SK-N-SH (cell line): ENCODE measurements at regions not wholly inside any gene's neighbourhood (a gene's known extent, or its start where the extent isn't known, plus 50 kb on each side); places are given as distances from the start of the nearest gene placed in this dataset.

Experiments
- CTCF ChIA-PET: fragments of 300-600, 350-600 bp; formaldehyde crosslinking; extraction: SDS; loops from one replicate; lab custom pipeline; 2021; lab: Yijun Ruan, JAX
- POLR2A ChIA-PET: fragments of 350-600 bp; sonication (Branson Sonifier 250); formaldehyde crosslinking; extraction: SDS; loops from one replicate; lab custom pipeline; 2020; ENCODE audit warnings: antibody characterized with exemption, inconsistent platforms; lab: Yijun Ruan, JAX
- DNase-seq: peaks from one replicate; pipeline ENCODE4 v3.0.0; 2012
- H2AFZ ChIP-seq: fragments of 200-600 bp; sonication (generic); 2 replicates; pipeline ENCODE4 v1.8.1; 2016; ENCODE audit warnings: antibody characterized with exemption, mild to moderate bottlenecking, low read depth
- H3F3A ChIP-seq: fragments of 200-600 bp; sonication (generic); replicated peaks from 2 replicates; pipeline ENCODE3; 2016; ENCODE audit warnings: antibody characterized with exemption, mild to moderate bottlenecking; ENCODE audit not compliant: insufficient read depth
- H3K27ac ChIP-seq, 2 experiments: fragments of 200-500 bp in 1 of 2; fragments of 200-600 bp in 1 of 2; sonication (Bioruptor generic) in 1 of 2; sonication (generic), shearing (Covaris generic) in 1 of 2; 2 replicates each; pipeline versions ENCODE4 v1.5.1 to v1.6.1; 2014 to 2016; ENCODE audit warnings: low read depth in 2 of 2, inconsistent platforms in 1 of 2, low read length in 1 of 2, mild to moderate bottlenecking in 1 of 2, mixed read lengths in 1 of 2
- H3K27me3 ChIP-seq: fragments of 200-600 bp; sonication (generic), shearing (Covaris generic); 2 replicates; pipeline ENCODE4 v1.6.1; 2016; ENCODE audit warnings: mixed run types; ENCODE audit not compliant: insufficient read depth
- H3K36me3 ChIP-seq, 2 experiments: fragments of 200-500 bp in 1 of 2; fragments of 200-600 bp in 1 of 2; sonication (Bioruptor generic) in 1 of 2; sonication (generic) in 1 of 2; replicated peaks in 1 of 2; 2 replicates each; pipeline versions ENCODE3 to v1.5.1; 2014 to 2016; ENCODE audit warnings: low read length in 1 of 2, mild to moderate bottlenecking in 1 of 2; ENCODE audit not compliant: insufficient read depth in 2 of 2, control insufficient read depth in 1 of 2
- H3K4me1 ChIP-seq, 2 experiments: fragments of 200-500 bp in 1 of 2; fragments of 200-600 bp in 1 of 2; sonication (Bioruptor generic) in 1 of 2; sonication (generic), shearing (Covaris generic) in 1 of 2; 2 replicates each; pipeline versions ENCODE4 v1.5.1 to v1.6.1; 2014 to 2016; ENCODE audit warnings: low read depth in 1 of 2, low read length in 1 of 2, mixed run types in 1 of 2; ENCODE audit not compliant: insufficient read depth in 2 of 2, control insufficient read depth in 1 of 2
- H3K4me2 ChIP-seq: fragments of 200-600 bp; sonication (generic), shearing (Covaris generic); 2 replicates; pipeline ENCODE4 v1.6.1; 2017; ENCODE audit warnings: mixed run types
- H3K4me3 ChIP-seq, 2 experiments: fragments of 200-500 bp in 1 of 2; fragments of 200-600 bp in 1 of 2; sonication (Bioruptor generic) in 1 of 2; sonication (generic), shearing (Covaris generic) in 1 of 2; 2 replicates each; pipeline versions ENCODE4 v1.5.1 to v1.8.1; 2014 to 2016; ENCODE audit warnings: low read depth in 2 of 2, inconsistent platforms in 1 of 2, low read length in 1 of 2, mild to moderate bottlenecking in 1 of 2, mixed read lengths in 1 of 2, moderate library complexity in 1 of 2
- H3K79me2 ChIP-seq: fragments of 200-600 bp; sonication (generic); 2 replicates; pipeline ENCODE4 v1.8.1; 2017; ENCODE audit warnings: mild to moderate bottlenecking; ENCODE audit not compliant: insufficient read depth
- H3K9ac ChIP-seq: fragments of 200-600 bp; sonication (generic); 2 replicates; pipeline ENCODE4 v1.6.1; 2017; ENCODE audit warnings: mixed run types
- H3K9me2 ChIP-seq: fragments of 200-600 bp; sonication (generic); 2 replicates; pipeline ENCODE4 v1.6.1; 2017; ENCODE audit warnings: mixed run types
- H3K9me3 ChIP-seq: fragments of 200-600 bp; sonication (generic); 2 replicates; pipeline ENCODE4 v1.6.1; 2017; ENCODE audit warnings: mixed run types, mild to moderate bottlenecking, moderate library complexity
- H4K20me1 ChIP-seq: fragments of 200-600 bp; sonication (generic); 2 replicates; pipeline ENCODE4 v1.6.1; 2017; ENCODE audit warnings: mild to moderate bottlenecking, mixed run types; ENCODE audit not compliant: insufficient read depth
- EZH2phosphoT487 ChIP-seq: fragments of 200-600 bp; sonication (generic); IDR thresholded peaks from 2 replicates; pipeline ENCODE4 v1.6.1; 2017; ENCODE audit warnings: low read depth, mixed run types, mild to moderate bottlenecking, antibody characterized with exemption, moderate library complexity, borderline replicate concordance
- FOXM1 ChIP-seq: IDR thresholded peaks from 2 replicates; pipeline ENCODE4 v1.4.0; 2012; ENCODE audit warnings: low read depth, mild to moderate bottlenecking
- GABPA ChIP-seq: IDR thresholded peaks from 2 replicates; pipeline ENCODE4 v1.4.0; 2012; ENCODE audit warnings: low read depth, mild to moderate bottlenecking
- GATA2 ChIP-seq: sonication (generic); formaldehyde crosslinking; IDR thresholded peaks from 2 replicates; pipeline ENCODE4 v1.5.0; 2020; ENCODE audit warnings: mild to moderate bottlenecking, missing genetic modification reagents
- MEF2A ChIP-seq: IDR thresholded peaks from 2 replicates; pipeline ENCODE4 v1.4.0; 2012; ENCODE audit warnings: low read depth, borderline replicate concordance
- MXI1 ChIP-seq: IDR thresholded peaks from 2 replicates; pipeline ENCODE4 v1.6.1; 2012; ENCODE audit warnings: mild to moderate bottlenecking, low read depth, low read length, improper control_type of control experiment
- NFIC ChIP-seq: IDR thresholded peaks from 2 replicates; pipeline ENCODE4 v1.4.0; 2012; ENCODE audit warnings: borderline replicate concordance
- POLR2AphosphoS5 ChIP-seq: IDR thresholded peaks from 2 replicates; pipeline ENCODE4 v1.6.1; 2012; ENCODE audit warnings: low read depth, low read length
- RAD21 ChIP-seq: IDR thresholded peaks from 2 replicates; pipeline ENCODE4 v1.6.1; 2012; ENCODE audit warnings: mild to moderate bottlenecking, low read length
- REST ChIP-seq: IDR thresholded peaks from 2 replicates; pipeline ENCODE4 v1.6.1; 2012; ENCODE audit warnings: mild to moderate bottlenecking, low read depth, low read length, moderate library complexity
- RFX5 ChIP-seq: IDR thresholded peaks from 2 replicates; pipeline ENCODE4 v1.6.1; 2012; ENCODE audit warnings: mild to moderate bottlenecking, improper control_type of control experiment, low read length
- SIN3A ChIP-seq: IDR thresholded peaks from 2 replicates; pipeline ENCODE4 v1.6.1; 2012; ENCODE audit warnings: low read depth, mild to moderate bottlenecking, low read length, moderate library complexity, borderline replicate concordance
- TCF12 ChIP-seq: IDR thresholded peaks from 2 replicates; pipeline ENCODE4 v1.4.0; 2012
- YY1 ChIP-seq: IDR thresholded peaks from 2 replicates; pipeline ENCODE4 v1.4.0; 2012; ENCODE audit warnings: low read depth, mild to moderate bottlenecking
- ZBTB33 ChIP-seq: IDR thresholded peaks from 2 replicates; pipeline ENCODE4 v1.4.0; 2012; ENCODE audit warnings: low read depth, borderline replicate concordance
- WGBS: methylation state at CpG from one replicate; pipeline ENCODE4 v1.1.6; 2017; ENCODE audit warnings: low lambda C conversion rate; 5-methylcytosine and 5-hydroxymethylcytosine counted together
- TF ChIP-seq, protein P1 (sequence below): IDR thresholded peaks from 2 replicates; pipeline ENCODE4 v1.4.0; 2012; ENCODE audit warnings: low read depth, borderline replicate concordance

DNA sequence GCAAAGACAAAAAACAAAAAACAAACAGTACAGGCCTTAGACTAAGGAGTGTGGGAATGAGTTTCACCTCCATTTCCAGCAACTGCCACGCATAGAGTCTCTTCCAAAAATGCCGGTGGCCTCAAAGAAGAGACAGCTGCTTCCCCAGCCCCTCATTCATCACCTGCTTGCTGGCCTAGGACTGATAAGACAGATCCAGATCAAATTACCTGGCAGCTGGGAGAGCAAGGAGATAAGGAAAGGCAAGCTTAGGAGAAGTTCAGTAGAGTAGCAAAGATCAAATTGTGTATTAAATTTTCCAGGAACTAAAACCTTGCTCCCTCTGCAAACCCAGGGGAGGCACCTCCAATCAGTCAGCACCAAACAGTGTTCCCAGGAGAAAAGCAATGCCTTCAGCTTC is 325.8 kb upstream of the CTNNB1 start:
- no peak for DNase-seq
- H4K20me1 ChIP-seq = no peaks in the 10 kb centered on the region
- H3K9ac ChIP-seq = no peak overlapping the region
- H3K9me3 ChIP-seq = no peaks in the 10 kb centered on the region
- WGBS = 51% methylated on average over 2 of the region's 2 CpGs
- CTCF ChIA-PET = no interaction called here
- H3K27me3 ChIP-seq = no peaks in the 10 kb centered on the region
- no peaks in the 10 kb centered on the region for H3K36me3 ChIP-seq
- no peak overlapping the region for H3K4me2 ChIP-seq
- H3K27ac ChIP-seq = no peak overlapping the region
- H2AFZ ChIP-seq = no peak overlapping the region
- no peaks in the 10 kb centered on the region for H3K79me2 ChIP-seq
- H3K4me1 ChIP-seq = no peaks in the 10 kb centered on the region; a peak in 1 of 4 replicates
- POLR2A ChIA-PET = no interaction called here
- no peak overlapping the region for H3K4me3 ChIP-seq
- no peaks in the 10 kb centered on the region for H3K9me2 ChIP-seq
- no peaks in the 10 kb centered on the region for H3F3A ChIP-seq
- TF ChIP-seq POLR2AphosphoS5 (no peak), YY1 (no peak), REST (no peak), TCF12 (no peak), MEF2A (no peak), NFIC (no peak), GABPA (no peak), RFX5 (no peak), SIN3A (no peak), RAD21 (no peak), FOXM1 (no peak), EZH2phosphoT487 (no peak), GATA2 (no peak), ZBTB33 (no peak), MXI1 (no peak)
- TF ChIP-seq, protein P1, sequence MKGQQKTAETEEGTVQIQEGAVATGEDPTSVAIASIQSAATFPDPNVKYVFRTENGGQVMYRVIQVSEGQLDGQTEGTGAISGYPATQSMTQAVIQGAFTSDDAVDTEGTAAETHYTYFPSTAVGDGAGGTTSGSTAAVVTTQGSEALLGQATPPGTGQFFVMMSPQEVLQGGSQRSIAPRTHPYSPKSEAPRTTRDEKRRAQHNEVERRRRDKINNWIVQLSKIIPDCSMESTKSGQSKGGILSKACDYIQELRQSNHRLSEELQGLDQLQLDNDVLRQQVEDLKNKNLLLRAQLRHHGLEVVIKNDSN = no peak
